ENCODE measurements at regions not wholly inside any gene's neighbourhood (a gene's known extent, or its start where the extent isn't known, plus 50 kb on each side); places are given as distances from the start of the nearest gene placed in this dataset.

GRCh38 chr15:97804950-97805349 lies 155.6 kb upstream of the ARRDC4 start:
- DNase-seq (ENCODE audit: low read depth): no peak

- no peak for DNase-seq (ENCODE audit: low read depth)
Measured at GRCh38 chr15:97806766-97807165, 153.7 kb upstream of the ARRDC4 start.

DNA sequence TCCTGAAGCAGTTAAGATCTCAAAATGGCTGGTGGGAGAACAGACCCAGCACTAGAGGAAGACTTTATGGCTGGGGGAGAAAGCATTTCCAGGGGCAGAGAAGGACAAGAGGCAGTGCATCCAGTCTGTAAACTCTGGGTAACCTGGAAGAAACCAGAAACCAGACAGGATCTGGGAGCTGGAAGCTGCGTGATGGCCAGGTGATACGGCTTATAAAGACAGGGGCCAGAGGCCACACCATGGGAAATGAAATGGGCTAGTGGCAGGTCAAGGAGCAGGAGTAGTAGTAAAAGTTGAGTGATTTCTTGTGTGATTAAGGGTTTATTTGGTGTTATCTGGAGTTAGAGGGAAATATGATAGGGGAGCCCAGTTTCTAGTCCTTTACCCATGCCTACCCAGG lies 144.7 kb upstream of the ARRDC4 start:
- no peak for DNase-seq (ENCODE audit: low read depth)

GRCh38 chr15:97817276-97817890 lies 143.1 kb upstream of the ARRDC4 start:
- DNase-seq (ENCODE audit: low read depth): no peak

- DNase-seq (ENCODE audit: low read depth): no peak
Measured at GRCh38 chr15:97836003-97836402, 124.5 kb upstream of the ARRDC4 start.

DNA sequence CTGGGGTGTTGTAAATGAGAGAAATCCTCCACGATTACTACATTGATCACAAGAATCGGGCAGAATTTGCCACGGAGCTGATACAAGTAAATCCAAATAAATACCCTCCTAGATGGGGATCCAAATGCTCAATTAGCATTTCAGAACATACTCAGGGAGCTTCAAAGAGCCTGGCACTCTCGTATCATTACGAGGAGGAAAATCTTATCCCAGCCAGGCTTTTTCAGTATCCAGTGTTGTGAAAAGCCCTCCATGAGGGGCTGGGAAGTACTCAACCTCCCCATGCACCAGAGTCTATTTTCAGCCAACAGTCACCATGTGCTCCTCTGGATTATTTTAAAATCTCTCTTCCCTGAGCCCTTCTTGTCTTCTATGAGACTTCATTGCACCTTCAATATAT lies 122.6 kb upstream of the ARRDC4 start:
- DNase-seq (ENCODE audit: low read depth): no peak

DNA sequence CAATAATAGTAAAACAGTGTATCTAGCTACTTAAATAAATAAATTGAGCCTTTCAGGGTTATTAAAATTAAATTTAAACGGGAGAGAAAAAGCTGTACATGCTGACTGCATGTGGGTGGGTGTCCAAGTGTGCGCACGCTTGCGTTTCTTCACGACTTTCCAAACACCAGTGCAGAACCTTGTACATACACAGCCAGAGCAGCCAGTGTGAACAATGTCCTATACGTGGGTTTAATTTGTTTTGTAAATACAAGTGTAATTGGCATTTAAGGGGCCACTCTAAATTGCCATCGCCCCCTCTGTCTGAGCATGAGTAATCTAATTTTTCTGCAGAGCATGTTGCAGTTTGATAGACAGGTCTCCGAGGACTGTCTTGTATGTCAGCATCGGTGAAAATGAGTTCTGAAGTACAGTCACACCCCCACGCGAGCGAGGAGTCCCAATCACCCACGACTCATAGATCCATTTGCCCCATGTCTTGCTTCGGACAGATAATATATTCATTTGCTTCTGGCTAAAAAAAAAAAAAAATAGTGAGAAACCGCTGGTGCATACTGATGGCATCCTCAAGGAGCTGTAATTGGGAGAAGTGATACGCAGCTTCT lies 121.8 kb upstream of the ARRDC4 start:
- no peak for DNase-seq (ENCODE audit: low read depth)

- no peak for DNase-seq (ENCODE audit: low read depth)
Measured at GRCh38 chr15:97840501-97840900, 120.0 kb upstream of the ARRDC4 start.

DNA sequence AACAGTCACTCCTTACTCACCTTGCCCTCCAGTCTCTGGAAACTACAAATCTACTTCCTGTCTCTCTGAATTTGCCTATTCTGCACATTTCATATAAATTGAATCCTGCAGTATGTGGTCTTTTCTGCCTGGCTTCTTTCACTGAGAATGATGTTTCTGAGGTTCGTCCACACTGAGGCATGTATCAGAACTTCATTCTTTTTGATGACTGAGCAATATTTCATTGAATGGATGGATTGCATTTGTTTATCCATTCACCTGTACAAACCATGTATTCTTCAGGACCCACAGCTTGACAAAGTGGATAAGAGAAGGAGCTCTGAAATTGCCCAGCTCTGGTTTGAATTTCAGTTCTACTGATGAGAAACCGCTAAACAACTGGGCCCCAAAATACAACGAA lies 118.9 kb upstream of the ARRDC4 start:
- no peak for DNase-seq (ENCODE audit: low read depth)

DNA sequence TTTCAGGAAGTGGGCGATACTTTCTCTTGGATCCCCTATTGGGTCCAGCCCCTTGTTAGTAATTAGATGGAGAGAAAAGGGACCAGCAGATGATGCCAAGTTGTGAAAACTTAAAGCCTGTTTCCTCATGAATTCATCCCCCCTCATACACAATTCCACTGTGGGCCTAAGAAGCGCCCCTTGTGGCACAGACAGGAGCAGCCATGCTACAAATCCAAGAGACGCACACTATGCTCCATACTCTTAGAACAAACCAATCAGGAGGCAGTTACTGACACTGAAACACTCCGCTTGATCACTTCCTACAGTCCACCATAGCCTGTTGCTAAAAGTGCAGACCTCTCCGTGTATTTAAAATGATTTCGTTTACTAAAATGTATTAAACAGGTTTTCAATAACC lies 111.3 kb upstream of the ARRDC4 start:
- no peak for DNase-seq (ENCODE audit: low read depth)

GRCh38 chr15:97858296-97858695 lies 102.2 kb upstream of the ARRDC4 start:
- no peak for DNase-seq (ENCODE audit: low read depth)

GRCh38 chr15:97861529-97862260 lies 98.8 kb upstream of the ARRDC4 start:
- no peak for DNase-seq (ENCODE audit: low read depth)

DNA sequence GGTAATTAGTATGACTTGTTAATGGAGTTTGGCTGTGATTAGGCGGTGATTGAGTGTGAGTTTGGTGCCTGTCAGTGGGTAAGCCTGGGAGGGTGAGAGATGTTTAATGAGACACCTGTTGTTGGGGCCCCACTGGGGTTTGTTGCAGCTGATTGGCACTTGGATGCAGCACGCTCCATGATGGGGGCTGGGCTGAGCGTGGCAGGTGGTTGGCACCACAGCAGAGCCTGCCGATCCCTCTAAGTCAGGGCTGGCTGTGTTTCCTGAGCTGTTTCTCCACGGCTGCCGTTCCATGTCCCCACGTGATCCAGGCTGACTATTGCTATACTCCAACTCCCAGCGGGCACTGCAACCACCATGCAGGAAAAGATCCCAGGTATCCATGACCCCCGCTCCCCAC lies 93.5 kb upstream of the ARRDC4 start:
- DNase-seq (ENCODE audit: low read depth): no peak

DNA sequence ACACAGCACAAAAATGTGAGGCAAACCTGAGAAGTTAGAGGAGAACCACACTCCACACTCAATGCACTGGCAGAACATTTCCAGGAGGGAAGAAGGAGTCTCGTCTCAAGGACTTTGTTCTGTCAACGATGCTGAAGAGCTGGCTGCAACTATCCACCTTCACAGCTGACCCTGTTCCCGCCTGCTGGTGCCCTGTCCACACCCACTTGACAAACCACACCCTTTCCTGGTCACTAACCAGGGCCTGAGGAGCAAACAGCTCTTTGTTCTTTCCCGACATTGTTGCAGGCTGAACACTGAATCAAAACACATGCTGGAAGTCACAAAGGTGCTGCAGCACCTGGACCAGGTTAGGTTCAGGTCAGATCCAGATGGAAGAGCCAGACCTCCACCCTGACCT lies 92.6 kb upstream of the ARRDC4 start:
- no peak for DNase-seq (ENCODE audit: low read depth)

DNA sequence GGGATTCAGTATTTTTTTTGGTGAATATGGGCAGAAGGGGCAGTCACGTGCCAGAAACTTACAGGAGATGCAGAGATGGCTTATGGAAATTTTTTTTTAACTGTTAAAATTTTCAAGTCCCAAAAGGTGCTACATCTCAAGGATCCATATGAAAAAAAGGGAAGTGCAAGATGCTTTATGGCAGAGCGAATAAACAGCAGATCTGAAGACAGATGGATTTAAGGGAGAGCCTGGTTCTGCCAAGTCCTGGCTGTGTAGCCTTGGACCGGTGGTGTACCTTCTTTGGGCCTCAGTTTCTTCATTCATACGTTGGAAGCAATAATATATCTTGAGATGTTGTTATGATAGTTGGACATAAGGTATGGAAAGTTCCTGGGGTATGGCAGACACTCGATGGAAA lies 91.5 kb upstream of the ARRDC4 start:
- DNase-seq (ENCODE audit: low read depth): no peak

DNA sequence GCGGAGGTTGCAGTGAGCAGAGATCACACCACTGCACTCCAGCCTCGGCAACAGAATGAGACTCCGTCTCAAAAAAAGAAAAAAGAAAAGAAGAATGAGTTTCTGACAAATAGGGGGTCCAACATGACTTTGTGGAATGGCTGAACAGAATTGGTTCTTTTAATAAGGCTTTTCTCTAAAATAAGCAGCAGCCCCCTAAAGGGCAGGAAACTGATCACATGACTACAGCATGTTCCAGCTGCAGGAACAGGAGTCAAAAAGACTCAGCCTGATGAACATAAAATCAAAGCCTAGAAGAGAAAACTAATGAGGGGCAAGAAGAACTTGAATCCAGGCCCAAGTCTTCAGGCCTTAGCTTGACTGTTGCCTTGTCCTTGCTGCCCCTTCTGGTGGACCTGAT lies 89.7 kb upstream of the ARRDC4 start:
- no peak for DNase-seq (ENCODE audit: low read depth)

DNA sequence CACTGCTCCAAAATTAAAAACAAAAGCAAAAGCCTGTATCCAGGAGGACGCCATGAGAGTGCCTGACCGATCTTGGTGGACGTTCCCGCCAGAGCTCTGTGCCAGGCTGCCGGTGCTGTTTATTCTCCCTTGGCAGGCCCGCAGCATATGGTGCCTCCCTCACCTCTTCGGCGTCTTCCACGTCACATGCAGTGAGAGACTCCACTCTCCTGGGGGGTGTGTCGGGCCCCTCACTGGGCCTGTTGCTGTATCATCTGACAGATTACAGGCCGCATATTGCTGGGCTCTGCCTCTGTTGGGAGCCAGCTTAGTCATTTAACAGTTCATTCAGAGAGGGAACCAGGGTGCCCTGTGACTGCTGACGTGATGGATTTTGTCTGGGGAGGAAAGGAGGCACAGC lies 86.4 kb upstream of the ARRDC4 start:
- DNase-seq (ENCODE audit: low read depth): no peak

DNA sequence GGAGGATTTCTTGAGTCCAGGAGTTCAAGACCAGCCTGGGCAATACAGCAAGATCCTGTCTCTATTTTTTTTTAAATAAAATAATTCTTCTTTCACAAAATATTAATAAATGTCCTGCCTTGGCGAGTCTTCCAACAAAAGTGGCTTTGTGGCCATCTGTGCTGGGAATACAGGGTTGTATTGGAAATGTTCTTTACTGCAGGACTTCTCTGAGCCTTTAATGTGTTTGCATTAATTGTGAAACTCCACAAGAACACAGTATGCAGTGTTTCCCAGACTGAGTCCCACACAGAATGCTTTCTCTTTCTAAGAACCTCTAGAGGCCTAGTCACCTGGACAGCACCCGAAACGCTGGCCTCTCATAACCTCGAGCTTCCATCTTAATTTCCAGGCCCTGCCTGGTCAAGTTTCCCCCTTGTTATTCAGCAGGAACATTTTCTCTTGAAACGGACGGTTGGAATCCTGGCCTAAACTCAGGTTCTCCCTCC lies 85.4 kb upstream of the ARRDC4 start:
- DNase-seq (ENCODE audit: low read depth): no peak

DNA sequence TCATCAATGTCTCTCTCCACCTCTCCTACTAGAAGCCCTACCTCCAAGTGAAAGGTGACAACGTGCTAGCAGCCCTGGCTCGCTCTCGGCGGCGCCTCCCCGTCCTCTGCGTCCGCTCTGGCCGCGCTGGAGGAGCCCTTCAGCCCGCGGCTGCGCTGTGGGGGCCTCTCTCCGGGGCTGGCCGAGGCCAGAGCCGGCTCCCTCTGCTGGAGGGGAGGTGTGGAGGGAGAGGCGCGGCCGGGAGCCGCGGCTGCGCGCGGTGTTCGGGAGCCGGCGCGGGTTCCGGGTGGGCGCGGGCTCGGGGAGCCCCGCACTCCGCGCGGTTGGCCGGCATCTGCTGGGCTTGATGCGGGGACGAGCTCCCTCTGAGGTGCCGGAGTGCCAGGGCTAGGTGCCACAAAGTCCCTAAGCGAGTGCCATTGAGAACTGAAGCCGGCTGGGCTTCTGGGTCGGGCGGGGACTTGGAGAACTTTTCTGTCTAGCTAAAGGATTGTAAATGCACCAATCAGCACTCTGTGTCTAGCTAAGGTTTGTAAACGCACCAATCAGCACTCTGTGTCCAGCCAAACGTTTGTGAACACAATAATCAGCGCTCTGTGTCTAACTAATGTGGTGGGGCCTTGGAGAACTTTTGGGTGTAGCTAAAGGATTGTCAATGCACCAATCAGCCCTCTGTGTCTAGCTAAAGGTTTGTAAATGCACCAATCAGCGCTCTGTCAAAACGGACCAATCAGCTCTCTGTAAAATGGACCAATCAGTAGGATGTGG lies 84.8 kb upstream of the ARRDC4 start:
- no peak for DNase-seq (ENCODE audit: low read depth)

- DNase-seq (ENCODE audit: low read depth): no peak
Measured at GRCh38 chr15:97876281-97876675, 84.2 kb upstream of the ARRDC4 start.

GRCh38 chr15:97881346-97881965 lies 79.0 kb upstream of the ARRDC4 start:
- DNase-seq (ENCODE audit: low read depth): no peak

DNA sequence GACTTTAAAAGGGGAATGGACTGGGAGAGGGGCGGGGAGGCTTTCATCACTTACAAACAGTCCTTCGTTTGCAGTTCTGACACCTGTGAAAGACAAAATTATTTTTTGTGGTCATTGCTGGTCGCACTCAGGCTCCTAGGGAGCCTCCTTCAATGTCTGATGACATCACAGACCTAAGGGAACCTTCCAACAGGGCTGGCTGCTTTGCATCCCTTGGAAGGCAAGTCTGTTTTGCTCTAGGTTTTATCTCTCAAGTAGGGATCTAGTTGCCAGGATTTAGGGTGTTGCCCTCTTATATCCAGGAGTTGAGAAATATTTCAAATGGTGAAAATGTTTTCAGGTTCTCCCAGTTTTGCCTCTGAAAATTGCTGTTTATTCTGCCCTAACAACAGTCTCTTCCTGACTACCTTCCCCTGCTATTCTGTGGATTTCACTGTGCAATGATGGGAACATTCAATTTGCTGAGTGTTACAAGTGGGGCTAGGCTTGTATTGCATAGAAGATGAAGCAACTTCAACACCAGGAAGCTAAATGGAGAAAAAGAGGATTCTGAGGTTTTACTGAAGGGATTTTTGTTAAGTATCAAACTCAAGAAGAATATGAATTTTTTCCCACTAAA lies 75.9 kb upstream of the ARRDC4 start:
- no peak for DNase-seq (ENCODE audit: low read depth)

All from non-pigmented ciliary epithelial cell (primary cell).